ENCODE measurements at regions not wholly inside any gene's neighbourhood (a gene's known extent, or its start where the extent isn't known, plus 50 kb on each side); places are given as distances from the start of the nearest gene placed in this dataset.

- H3K36me3 ChIP-seq (ENCODE audit: insufficient read depth): no peaks in the 10 kb centered on the region
- H3K4me1 ChIP-seq (ENCODE audit: insufficient read depth): no peaks in the 10 kb centered on the region
- Mint-ChIP-seq H3K36me3 (ENCODE audit: low read depth) (peaks cover 28% of the 10 kb centered on the region), H3K4me3 (no peak overlapping the region), H3K9me3 (peaks cover 15% of the 10 kb centered on the region), H3K27me3 (ENCODE audit: insufficient read depth, low read depth, poor library complexity) (peaks cover 4% of the 10 kb centered on the region), H3K4me1 (no peaks in the 10 kb centered on the region; the same call in 1 of the 3 replicates), H3K27ac (no peak overlapping the region)
- no peaks in the 10 kb centered on the region for H3K9me2 ChIP-seq (ENCODE audit: insufficient read depth)
- no peaks in the 10 kb centered on the region for H3K27me3 ChIP-seq (ENCODE audit: insufficient read depth)
- no peak overlapping the region for H3K27ac ChIP-seq (ENCODE audit: low read depth)
- H3K4me2 ChIP-seq: no peak overlapping the region
- H3F3A ChIP-seq (replicated peaks; ENCODE audit: low read depth): no peaks in the 10 kb centered on the region
- no peaks in the 10 kb centered on the region for H4K20me1 ChIP-seq (replicated peaks; ENCODE audit: insufficient read depth)
- H3K79me2 ChIP-seq (replicated peaks; ENCODE audit: insufficient read depth): peaks cover 11% of the 10 kb centered on the region; the same call in 1 of the 2 replicates
- ATAC-seq: no peak
- DNase-seq (ENCODE audit: low spot score): no peak
- no peak overlapping the region for H2AFZ ChIP-seq
- no peak overlapping the region for H3K4me3 ChIP-seq
- TF ChIP-seq POLR2AphosphoS5 (IDR thresholded peaks at IDR 0.05; ENCODE audit: low read depth) (no peak), JUNB (IDR thresholded peaks at IDR 0.05; ENCODE audit: unreplicated experiment) (no peak), CREB1 (CRISPR knock-in tag; IDR thresholded peaks at IDR 0.05; ENCODE audit: low read depth) (no peak), ZNF462 (CRISPR knock-in tag; IDR thresholded peaks at IDR 0.05) (no peak), NANOG (IDR thresholded peaks at IDR 0.05; ENCODE audit: borderline replicate concordance) (no peak), CTCF (conservative IDR thresholded peaks at IDR 0.05; ENCODE audit: low read depth in 2 of 2) (no peak), ZNF331 (CRISPR knock-in tag; IDR thresholded peaks at IDR 0.05; ENCODE audit: low read depth) (no peak), EZH2 (IDR thresholded peaks at IDR 0.05; ENCODE audit: low read depth, unreplicated experiment) (no peak), REST (IDR thresholded peaks at IDR 0.05; ENCODE audit: unreplicated experiment) (no peak), STAT1 (IDR thresholded peaks at IDR 0.05; ENCODE audit: unreplicated experiment) (no peak), EZH2phosphoT487 (IDR thresholded peaks at IDR 0.05; ENCODE audit: unreplicated experiment) (no peak), ETS1 (IDR thresholded peaks at IDR 0.05) (no peak), ZNF114 (CRISPR knock-in tag; IDR thresholded peaks at IDR 0.05) (no peak)
Measured at GRCh38 chr5:94064025-94064424, 322.6 kb upstream of the POU5F2 start.
